Loucy (cell line): ENCODE measurements at regions not wholly inside any gene's neighbourhood (a gene's known extent, or its start where the extent isn't known, plus 50 kb on each side); places are given as distances from the start of the nearest gene placed in this dataset.

Source experiments
- CTCF ChIP-seq: fragments of 200-600 bp; sonication (generic); conservative IDR thresholded peaks from 2 replicates; pipeline ENCODE4 v1.5.1; 2014; ENCODE audit warnings: mild to moderate bottlenecking, antibody characterized with exemption, low read length
- EZH2phosphoT487 ChIP-seq: fragments of 200-600 bp; IDR thresholded peaks from 2 replicates; pipeline ENCODE4 v1.6.1; 2018; ENCODE audit warnings: antibody characterized with exemption, mild to moderate bottlenecking, moderate library complexity, borderline replicate concordance

GRCh38 chr2:117401582-117401981 is 412.9 kb upstream of the DDX18 start:
- no peak for TF ChIP-seq CTCF
- no peak for TF ChIP-seq EZH2phosphoT487
